ENCODE measurements at regions not wholly inside any gene's neighbourhood (a gene's known extent, or its start where the extent isn't known, plus 50 kb on each side); places are given as distances from the start of the nearest gene placed in this dataset.
"Not testable (repeated sequence)": the region's sequence is repeated elsewhere in the genome, so short reads cannot be mapped to it uniquely, and the experiment has no call there.

DNA sequence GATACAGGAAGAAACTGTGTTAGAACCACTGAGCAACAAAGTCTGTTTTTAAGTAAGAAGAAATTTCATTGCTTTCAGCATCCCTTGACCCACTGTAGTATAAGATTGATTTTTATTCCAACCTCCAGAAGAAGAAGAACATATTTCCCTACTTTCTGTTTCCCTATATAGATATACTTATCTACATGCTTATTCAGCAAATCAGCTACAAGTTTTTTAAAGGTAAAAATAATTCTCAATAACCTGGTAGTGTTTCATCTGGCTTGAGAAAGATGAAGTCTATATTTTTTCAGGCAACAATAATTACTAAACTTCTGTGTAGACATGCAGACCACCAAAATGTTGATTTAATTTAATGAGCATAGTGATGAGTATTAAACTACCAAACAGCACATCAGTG lies 201.0 kb downstream of the OSTF1 start:
- DNase-seq = no peak

DNA sequence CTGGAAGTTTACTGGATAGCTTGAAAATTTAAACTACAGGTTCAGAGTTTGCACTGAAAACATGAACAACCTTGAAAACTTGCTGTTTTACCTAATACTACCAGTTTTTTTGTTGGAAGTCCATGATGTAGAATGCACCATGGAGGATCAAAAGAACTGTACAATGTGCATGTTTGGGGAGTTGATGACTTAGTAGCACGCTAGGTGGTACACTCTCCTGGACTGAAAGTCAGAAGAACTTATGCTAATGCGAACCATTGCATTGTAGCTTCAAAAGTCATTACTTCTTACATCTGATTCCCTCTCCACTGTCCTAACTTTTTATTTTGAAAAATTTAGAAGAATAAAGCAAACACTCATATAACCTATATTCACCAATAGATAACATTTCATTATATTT lies 211.0 kb downstream of the OSTF1 start:
- DNase-seq = no peak

- no peak for DNase-seq
Observed at GRCh38 chr9:75333624-75334023, 245.3 kb downstream of the OSTF1 start.

GRCh38 chr9:75358846-75359245 lies 270.5 kb downstream of the OSTF1 start:
- no peak for DNase-seq

DNA sequence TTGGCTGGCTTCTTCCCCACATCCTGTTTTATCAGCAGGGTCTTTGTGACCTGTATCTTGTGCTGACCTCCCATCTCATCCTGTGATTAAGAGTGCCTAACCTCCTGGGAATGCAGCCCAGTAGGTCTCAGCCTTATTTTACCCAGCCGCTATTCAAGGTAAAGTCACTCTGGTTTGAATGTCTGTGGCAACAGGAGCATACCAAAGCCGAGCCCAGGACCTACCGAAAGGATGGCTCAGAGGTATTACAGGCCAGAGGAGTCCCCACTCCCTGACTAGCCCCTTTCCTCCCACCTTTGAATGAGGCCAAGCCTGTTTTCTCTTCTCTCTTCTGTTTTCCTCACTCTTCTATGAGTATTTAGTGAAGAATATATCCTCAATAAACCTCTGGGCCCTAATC lies 271.3 kb downstream of the OSTF1 start:
- DNase-seq = no peak

DNA sequence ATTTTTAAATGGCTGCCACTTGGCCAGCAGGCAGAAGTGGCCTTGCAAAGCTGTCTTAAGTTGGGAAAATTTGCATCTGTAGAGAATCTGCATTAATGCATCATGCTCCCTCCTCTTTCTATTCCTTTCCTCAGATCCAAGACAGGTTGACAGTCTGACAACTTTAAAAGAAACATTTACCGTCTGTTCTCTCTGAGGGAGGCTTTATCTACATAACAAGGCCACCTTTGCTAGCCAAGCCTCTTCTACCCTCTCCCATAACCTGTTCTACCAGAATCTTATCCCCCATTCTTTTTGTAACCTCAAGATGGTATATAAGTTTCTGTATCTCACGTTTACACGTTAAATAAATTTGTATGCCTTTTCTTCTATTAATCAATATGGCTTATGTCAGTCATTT lies 271.9 kb downstream of the OSTF1 start:
- no peak for DNase-seq

DNA sequence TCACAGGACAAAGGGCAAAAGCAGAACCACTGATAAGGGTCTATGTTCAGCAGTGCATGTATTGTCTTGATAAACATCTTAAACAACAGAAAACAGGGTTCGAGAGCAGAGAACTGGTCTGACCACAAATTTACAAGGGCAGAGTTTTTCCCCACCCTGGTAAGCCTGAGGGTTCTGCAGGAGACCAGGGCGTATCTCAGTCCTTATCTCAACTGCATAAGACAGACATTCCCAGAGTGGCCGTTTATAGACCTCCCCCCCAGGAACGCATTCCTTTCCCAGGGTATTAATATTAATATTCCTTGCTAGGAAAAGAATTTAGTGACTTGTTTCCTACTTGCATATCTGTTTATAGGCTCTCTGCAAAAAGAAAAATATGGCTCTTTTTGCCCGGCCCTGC lies 274.1 kb downstream of the OSTF1 start:
- not testable (repeated sequence) for DNase-seq

DNA sequence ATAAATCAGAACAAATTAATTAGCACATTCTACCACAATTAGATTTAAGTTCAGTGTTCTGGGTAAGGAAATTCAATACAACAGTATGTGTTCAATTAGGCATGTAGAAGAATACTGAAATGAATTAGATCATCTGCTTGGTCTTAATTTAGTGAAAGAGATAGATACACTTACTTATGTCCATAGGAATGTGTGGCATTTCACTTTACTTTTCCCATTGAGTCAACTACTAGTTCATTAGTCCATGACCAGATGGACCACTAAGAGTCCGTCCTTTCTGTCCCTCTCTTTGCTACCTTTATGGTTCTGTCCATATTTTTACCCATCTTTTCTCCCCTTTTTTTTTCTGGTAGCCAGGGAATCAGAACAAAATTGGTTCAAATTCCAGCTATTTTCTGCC lies 276.9 kb downstream of the OSTF1 start:
- no peak for DNase-seq

DNA sequence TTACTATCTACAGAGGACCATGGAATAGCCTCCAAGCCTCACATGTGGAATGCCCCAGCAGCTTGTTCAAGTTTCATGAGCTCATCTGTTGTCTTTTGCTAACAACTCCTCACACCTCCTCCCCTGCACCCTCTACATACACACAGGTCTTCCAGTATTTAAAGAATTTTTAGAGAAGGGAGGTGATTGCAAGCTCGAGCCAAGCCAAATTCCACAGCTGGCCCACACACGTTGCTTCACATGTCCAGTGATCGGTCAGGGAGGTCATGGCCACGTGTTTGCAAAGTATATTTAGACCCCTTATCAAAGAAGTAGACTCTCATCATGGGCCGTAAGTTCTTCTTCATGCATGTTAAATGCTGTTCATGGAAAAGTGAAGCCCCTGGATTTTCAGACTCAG lies 281.7 kb downstream of the OSTF1 start:
- DNase-seq = no peak

GRCh38 chr9:75372499-75373268 lies 284.4 kb downstream of the OSTF1 start:
- no peak for DNase-seq

DNA sequence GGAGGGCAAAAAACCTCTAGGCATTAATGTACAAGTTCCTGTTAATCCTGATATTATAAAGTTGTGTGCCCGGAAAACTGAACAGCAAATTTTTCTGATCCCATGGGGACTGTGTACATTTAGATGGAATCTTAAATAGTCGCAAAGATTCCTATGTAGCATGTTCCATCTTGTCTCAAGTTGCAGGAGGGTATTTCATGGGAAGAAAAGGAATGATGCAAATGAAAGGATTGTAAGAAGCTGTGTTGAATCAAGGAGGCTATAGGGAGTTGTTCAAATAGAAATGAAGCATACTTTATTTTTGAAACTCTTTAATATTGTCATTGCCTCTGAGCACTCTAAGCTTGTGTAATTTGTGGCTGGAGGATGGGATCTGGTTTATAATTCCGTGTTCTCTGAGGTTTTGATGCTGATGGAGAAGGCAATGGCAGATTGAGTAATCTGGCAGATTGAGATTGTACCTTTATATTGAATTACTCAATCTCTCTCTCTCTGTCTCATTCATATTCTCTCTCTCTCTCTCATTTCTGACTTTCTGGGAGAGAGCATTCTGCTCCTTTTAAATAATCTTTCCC lies 288.5 kb downstream of the OSTF1 start:
- DNase-seq = no peak

GRCh38 chr9:75378036-75378435 lies 289.7 kb downstream of the OSTF1 start:
- DNase-seq = no peak

DNA sequence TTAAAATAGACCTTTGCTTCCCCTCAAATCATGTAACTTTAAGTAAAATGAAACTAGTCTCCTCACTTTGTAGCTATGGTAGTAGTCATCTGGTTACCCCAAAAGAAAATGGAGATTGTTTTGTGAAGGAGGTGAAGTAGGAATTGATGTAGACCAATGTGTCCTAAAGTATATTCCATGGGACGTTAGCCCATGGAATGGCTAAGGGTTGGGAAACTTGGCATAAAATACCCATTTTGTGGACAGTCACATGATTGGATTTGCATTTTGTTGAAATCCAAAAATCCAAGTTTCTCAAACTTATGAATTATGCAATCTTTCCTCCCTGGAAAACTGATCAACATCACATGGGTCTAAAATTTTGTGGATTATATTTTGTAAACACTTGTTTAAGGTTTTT lies 290.6 kb downstream of the OSTF1 start:
- no peak for DNase-seq

- DNase-seq = no peak
Observed at GRCh38 chr9:75382126-75382525, 293.8 kb downstream of the OSTF1 start.

DNA sequence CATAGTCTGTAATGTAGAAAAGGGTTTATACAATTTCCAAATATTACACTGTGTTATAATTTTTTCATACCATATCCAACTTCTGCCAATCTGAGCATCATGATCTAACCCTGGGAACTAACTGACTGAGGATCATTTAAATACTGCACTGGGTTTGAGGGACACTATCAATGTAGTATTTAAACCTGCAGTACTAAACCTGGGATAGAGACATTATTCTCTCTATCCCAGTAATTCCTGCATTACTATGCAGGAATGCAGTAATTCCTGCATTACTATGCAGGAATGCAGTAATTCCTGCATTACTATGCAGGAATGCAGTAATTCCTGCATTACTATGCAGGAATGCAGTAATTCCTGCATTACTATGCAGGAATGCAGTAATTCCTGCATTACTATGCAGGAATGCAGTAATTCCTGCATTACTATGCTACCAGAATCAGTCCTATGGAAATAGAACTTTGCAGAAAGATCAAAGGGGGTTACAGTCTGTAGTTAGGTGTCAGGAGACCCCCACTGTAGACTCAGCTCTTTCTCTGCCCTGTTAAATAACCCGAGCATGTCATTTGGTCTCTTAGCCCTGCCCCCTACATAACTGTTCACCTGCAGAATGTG lies 295.2 kb downstream of the OSTF1 start:
- not testable (repeated sequence) for DNase-seq

GRCh38 chr9:75385236-75385635 lies 296.9 kb downstream of the OSTF1 start:
- DNase-seq = no peak

DNA sequence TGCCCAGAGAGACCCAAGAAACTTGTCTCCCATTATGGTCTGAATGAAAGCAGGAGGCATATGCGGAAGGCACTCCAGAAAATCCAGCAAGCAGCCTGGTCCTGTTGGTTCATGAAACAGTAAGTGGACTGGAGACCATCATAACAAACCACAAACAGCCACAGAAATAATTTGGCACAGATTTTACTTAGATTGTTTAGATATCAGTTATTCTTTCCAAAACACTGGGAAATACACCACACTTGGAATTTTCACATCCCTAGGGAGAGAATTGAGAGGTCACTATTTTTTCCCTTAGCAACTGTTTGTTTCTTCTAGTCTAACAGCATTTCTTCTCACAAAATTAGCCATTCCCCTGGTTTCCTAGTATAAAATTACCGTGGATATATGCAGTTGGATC lies 300.8 kb downstream of the OSTF1 start:
- no peak for DNase-seq

DNA sequence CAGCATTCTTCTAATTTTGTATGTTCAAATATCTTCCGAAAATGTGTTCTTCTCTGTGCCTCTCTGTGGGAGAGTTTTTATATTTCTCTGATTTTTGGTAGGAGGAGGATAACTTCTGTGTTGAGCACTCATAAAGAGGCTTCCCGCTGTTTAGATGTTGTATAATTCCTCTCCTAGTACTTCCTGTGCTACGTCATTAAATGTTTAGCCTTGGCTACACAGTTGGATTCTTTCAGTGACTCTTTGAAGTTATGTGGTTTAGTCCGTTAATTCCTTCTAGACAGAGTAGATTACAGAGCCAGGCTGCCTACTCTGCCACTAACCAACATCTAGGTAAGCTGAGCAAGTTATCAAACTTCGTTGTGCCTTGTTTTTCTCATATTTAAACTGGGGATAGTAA lies 302.6 kb downstream of the OSTF1 start:
- no peak for DNase-seq

GRCh38 chr9:75391497-75391896 lies 303.2 kb downstream of the OSTF1 start:
- DNase-seq = no peak

GRCh38 chr9:75395336-75395735 lies 307.0 kb downstream of the OSTF1 start:
- no peak for DNase-seq

DNA sequence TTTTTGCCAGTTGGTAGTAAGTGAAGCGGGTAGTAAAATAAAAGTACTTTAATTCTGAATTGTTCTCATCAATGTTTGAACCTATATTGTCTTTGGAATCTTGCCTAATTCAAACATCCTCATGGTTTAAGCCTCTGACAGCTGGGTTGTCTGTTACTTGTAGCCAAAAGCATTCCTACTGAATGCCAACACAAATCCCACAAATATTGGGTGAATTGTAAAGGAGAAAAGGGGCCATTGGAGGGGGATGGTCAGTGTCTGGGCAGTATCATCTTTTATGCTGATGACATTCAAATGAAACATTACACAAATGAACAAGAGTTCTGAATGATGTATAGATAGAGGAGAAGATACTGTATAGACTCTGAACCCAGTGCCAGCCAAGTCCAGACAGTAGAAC lies 309.5 kb downstream of the OSTF1 start:
- no peak for DNase-seq

GRCh38 chr9:75408391-75408790 lies 320.1 kb downstream of the OSTF1 start:
- no peak for DNase-seq

GRCh38 chr9:75410405-75410804 lies 322.1 kb downstream of the OSTF1 start:
- no peak for DNase-seq

DNA sequence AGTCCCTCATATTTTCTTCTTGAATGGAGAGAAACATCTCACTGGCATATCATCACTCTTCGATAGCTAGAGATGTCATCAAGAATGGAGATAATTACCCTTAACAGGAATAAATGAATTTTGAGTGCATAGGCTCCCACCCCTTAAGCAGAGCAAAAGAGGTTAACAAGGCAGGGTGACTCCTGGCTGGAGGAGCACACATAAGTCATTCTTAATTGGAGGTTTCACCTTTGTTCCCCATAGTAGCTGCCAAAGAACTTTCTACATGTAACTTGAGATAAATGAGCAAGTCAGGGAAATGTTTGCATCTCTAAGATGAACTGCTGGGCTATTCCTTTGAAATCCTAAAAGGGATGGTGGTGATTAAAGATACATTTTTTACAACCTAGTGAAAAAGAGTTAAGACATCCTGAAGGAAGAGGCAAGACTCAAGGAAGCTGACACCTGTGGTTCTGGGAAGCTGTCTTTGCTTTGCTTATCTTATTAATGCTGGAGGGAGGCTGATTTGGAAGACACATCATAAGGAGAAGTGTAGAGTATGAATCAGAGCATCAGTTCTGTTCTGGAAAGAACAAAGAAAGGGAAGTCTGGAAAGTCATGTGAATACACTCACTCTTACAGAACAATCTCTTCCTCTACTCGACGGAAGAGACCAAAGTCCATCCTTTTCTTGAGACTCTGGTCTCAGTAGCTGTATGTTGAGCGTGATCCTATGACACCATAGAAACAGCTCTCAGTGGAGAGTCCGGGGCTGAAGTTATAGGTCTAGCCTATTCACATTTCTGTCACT lies 326.3 kb downstream of the OSTF1 start:
- no peak for DNase-seq
